HS-27A (cell line): ENCODE measurements at regions not wholly inside any gene's neighbourhood (a gene's known extent, or its start where the extent isn't known, plus 50 kb on each side); places are given as distances from the start of the nearest gene placed in this dataset.
A peak's percentile ranks its signal among the peaks of the same experiment; 100 is the strongest.
"Not testable (repeated sequence)": the region's sequence is repeated elsewhere in the genome, so short reads cannot be mapped to it uniquely, and the experiment has no call there.

ENCODE experiments used
- DNase-seq: peaks from one replicate; pipeline ENCODE4 v3.0.0-alpha.2; 2012; ENCODE audit warnings: low read depth, missing footprints

DNA sequence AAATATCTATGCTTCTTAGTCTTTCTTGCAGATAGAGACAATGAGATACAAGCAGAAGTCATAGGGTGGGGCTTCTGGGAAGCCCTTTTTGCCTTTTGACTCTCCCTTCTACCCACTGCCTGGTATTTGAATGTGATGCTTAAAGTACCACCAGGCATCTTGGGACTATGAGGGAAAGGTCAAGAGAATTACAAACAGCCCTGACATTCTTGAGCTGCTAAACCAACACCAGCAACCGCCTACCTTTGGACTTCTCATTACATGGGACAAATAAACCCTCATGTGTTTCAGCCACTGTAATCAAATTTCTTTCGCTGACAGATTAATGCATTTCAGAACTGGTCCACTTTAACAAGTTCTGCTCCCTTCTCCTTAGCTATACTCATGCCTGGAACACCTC lies 112.8 kb downstream of the LUZP4 start:
- no peak for DNase-seq

GRCh38 chrX:115408771-115409400 lies 119.4 kb downstream of the LUZP4 start:
- no peak for DNase-seq

GRCh38 chrX:115409551-115409950 lies 120.0 kb downstream of the LUZP4 start:
- no peak for DNase-seq

GRCh38 chrX:115410731-115411428 lies 121.4 kb downstream of the LUZP4 start:
- no peak for DNase-seq

DNA sequence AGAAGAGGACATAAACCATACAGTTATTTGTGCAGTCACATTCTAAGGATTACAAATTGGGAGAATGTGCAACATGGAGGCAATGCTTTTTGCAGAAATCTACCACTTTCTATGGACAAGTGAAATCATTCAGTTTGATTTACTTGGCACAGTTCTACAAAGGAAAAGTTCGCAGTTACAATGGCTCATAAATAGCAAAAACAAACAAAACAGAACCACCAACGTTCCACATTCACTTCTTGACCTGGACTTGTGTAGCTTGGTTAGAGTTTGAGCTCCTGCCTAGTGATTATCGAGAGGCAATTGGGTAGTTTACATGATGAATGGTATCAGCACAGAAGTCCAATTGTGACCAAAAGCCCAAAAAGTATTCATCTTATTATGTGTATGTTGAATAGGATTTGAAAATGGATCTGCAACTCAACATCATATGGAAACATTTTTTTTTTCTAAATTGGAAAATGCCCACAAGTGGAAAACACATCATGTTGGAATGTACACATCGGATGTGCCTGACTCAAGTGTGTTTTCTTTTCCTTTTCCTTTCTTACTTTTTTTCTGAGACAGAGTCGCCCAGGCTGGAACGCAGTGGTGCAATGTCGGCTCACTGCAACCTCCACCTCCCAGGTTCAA lies 123.8 kb downstream of the LUZP4 start:
- no peak for DNase-seq

GRCh38 chrX:115419069-115419468 lies 129.6 kb downstream of the LUZP4 start:
- no peak for DNase-seq

- DNase-seq: no peak
Measured at GRCh38 chrX:115423086-115423485, 133.6 kb downstream of the LUZP4 start.

GRCh38 chrX:115425359-115425758 lies 135.6 kb upstream of the PLS3 start:
- DNase-seq: no peak

- DNase-seq: no peak
Measured at GRCh38 chrX:115427861-115428410, 133.0 kb upstream of the PLS3 start.

- DNase-seq: not testable (repeated sequence)
Measured at GRCh38 chrX:115434834-115435233, 126.1 kb upstream of the PLS3 start.

- no peak for DNase-seq
Measured at GRCh38 chrX:115437841-115438595, 123.0 kb upstream of the PLS3 start.

DNA sequence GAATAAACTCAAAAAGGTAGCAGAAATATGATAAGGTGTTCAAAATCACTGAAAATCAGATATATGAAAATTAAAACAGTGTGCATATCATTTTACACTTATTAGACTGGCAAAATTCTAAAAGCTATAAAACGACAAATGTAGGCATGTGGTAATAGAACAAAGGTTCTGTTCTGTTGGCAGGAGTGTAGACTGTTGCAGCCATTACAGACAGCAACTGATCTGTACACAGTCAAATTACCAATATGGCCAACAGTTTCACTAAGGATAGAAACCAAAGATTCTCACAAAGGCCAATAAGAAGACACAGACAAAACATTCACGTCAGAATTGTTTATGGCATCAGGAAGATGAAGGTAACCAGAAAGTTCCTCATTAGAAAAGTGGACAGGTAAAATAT lies 112.8 kb upstream of the PLS3 start:
- DNase-seq: no peak

GRCh38 chrX:115449742-115450141 lies 111.2 kb upstream of the PLS3 start:
- peak; percentile 27 for DNase-seq

- no peak for DNase-seq
Measured at GRCh38 chrX:115452251-115452650, 108.7 kb upstream of the PLS3 start.

- DNase-seq: no peak
Measured at GRCh38 chrX:115459883-115460880, 100.8 kb upstream of the PLS3 start.

- DNase-seq: no peak
Measured at GRCh38 chrX:115462406-115462805, 98.6 kb upstream of the PLS3 start.

GRCh38 chrX:115467961-115468360 lies 93.0 kb upstream of the PLS3 start:
- no peak for DNase-seq

DNA sequence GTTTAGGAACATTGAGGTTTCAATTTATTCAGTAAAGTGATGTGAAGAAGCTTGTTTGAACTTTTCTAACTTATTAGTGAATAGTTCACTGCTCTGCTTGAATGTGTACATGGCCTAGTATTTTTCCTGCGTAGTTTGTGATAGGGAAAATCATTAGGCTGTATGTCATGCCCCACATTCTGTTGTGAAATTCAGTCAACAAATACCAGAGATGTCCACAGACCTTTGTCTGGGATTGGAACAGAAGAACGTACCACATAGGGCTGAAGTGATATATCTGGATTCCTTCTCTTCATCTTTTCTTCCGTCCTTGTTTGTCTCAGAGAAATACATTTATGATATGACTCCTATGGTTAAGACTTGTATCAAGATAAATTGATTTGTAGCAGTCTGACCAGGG lies 88.8 kb upstream of the PLS3 start:
- DNase-seq: no peak

DNA sequence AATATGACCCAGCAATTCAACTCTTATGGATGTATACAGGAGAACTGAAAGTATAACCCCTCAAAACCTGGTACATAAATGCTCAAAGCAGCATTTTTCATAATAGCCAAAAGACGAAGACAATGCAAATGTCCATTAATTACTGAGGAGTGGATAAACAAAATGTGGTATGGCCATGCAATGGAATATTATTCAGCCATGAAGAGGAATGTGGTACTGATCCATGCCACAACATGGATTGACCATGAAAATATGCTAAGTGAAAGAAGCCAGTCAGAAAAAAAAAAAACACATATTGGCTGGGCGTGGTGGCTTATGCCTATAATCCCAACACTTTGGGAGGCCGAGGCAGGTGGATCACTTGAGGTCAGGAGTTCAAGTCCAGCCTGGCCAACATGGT lies 74.5 kb upstream of the PLS3 start:
- no peak for DNase-seq

DNA sequence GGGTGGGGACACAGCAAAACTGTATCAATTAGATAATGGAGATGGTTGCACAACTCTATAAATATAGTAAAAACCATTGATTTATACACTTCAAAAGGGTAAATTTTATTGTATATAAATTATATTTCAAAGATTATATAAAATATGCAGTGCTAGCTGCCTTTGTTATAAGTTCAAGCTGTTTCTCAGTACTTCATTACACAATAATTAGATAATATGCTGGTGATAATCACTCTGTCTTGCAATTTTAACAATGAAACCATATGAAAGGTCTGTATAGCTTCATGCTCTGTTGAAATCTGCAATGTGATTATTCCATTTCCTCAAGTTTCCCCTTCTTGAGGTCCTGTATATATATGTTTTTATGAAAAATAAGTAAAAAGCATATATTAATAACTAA lies 73.4 kb upstream of the PLS3 start:
- no peak for DNase-seq

- DNase-seq: no peak
Measured at GRCh38 chrX:115490814-115491213, 70.2 kb upstream of the PLS3 start.
